Lower leg skin (tissue), 4 donors: ENCODE measurements at regions not wholly inside any gene's neighbourhood (a gene's known extent, or its start where the extent isn't known, plus 50 kb on each side); places are given as distances from the start of the nearest gene placed in this dataset.

Experiments
- DNase-seq, 2 donors: peaks; one replicate each; pipeline ENCODE4 v3.0.0-alpha.2; 2019; ENCODE audit warnings: low spot score in 2 of 2
- H3K4me3 ChIP-seq: fragments of 200-600 bp; sonication (generic); 2 replicates; pipeline ENCODE4 v1.5.1; 2017; ENCODE audit warnings: mild to moderate bottlenecking, low read depth; ENCODE audit not compliant: poor library complexity, severe bottlenecking
- POLR2A ChIP-seq, 2 donors: fragments of 450-650 bp; IDR thresholded peaks; one replicate each; pipeline ENCODE4 v1.6.1; 2016 to 2017; ENCODE audit warnings: antibody characterized with exemption in 2 of 2, mild to moderate bottlenecking in 1 of 2, moderate library complexity in 1 of 2
- WGBS, 2 donors: methylation state at CpG; one replicate each; pipeline ENCODE4 v1.1.5; 2018; 5-methylcytosine and 5-hydroxymethylcytosine counted together
- intact Hi-C: fragments of 100-400 bp; cut with DNase I; formaldehyde crosslinking; loops from one replicate; pipeline ENCODE4 v1.15.0; 2023; ENCODE audit warnings: low total_unique reads
- TF ChIP-seq, protein P1 (sequence below), 3 donors: fragments of 450-650 bp; IDR thresholded peaks; one replicate each; pipeline ENCODE4 v1.5.1; 2016; ENCODE audit warnings: antibody characterized with exemption in 3 of 3, mild to moderate bottlenecking in 3 of 3, moderate library complexity in 2 of 3

DNA sequence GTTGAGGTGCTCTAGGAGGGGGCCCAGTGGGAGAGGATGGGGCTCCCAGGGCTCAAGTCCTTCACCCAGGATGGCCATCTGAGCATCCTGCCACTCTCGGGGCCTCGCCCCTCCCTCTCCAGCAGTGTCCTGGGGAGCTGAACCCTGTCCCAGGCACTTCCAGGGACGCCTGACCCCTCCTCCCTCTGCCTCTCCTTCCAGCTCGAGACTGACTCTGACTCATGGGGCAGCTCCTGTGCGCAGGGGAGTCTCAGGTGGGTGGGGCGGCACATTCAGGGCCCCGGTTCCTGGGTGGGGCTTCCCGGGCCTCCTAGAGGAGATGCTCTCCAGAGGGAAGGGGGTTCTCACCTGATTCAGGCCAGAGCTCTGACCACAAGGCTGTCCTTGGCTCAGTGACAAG, 77.1 kb upstream of the IGLL5 start:
- WGBS, 2 donors = 52 to 79% methylated on average over 7 to 8 of the region's 8 CpGs
- DNase-seq = no peak
- intact Hi-C loops = no loop called here
- H3K4me3 ChIP-seq = no peak overlapping the region
- no peak for TF ChIP-seq POLR2A (IDR thresholded peaks at IDR 0.05)
- TF ChIP-seq, protein P1, sequence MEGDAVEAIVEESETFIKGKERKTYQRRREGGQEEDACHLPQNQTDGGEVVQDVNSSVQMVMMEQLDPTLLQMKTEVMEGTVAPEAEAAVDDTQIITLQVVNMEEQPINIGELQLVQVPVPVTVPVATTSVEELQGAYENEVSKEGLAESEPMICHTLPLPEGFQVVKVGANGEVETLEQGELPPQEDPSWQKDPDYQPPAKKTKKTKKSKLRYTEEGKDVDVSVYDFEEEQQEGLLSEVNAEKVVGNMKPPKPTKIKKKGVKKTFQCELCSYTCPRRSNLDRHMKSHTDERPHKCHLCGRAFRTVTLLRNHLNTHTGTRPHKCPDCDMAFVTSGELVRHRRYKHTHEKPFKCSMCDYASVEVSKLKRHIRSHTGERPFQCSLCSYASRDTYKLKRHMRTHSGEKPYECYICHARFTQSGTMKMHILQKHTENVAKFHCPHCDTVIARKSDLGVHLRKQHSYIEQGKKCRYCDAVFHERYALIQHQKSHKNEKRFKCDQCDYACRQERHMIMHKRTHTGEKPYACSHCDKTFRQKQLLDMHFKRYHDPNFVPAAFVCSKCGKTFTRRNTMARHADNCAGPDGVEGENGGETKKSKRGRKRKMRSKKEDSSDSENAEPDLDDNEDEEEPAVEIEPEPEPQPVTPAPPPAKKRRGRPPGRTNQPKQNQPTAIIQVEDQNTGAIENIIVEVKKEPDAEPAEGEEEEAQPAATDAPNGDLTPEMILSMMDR (IDR thresholded peaks at IDR 0.05) = no peak

DNA sequence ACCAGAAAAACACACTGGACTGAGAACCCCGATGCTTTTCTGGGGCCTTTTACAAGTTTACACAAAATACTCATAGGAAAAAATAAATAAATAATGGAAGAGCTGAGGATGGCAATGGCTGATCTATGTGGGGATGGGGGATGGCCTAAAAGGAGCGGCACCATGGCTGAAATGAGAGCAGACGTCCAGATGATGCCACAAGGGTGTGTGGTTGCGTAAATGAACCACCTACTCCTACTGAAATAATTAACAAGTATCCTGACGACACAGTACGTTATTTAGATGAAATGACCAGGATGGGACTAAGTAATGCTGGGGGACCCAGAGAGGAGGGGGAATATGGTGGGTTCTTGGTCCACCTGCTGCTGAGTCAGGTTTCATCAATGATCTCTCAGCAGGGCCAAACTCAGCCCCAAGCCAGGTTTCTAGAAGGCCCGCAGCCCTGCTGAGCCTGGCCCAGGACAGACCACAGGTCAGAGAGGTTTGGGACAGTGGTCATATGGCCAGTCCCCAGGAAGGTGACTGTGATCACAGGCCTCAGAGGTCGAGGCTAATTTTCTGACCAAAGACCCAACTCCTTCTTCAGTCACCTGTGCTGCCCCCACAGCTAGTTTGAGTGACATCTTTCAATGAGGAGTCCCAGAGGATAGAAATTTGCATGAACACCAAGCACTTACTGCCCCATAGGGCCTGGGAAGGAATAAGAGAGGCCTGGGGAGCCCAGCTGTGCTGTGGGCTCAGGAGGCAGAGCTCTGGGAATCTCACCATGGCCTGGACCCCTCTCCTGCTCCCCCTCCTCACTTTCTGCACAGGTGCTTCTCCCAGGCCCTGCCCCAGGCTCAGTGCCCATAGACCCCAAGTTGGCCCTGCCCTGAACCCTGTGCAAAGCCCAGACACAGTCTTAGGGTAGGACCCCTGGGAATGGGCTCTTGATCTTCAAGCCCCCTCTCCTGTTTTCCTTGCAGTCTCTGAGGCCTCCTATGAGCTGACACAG, 76.3 kb upstream of the IGLL5 start:
- WGBS, 2 donors = 81 to 88% methylated on average over 8 of the region's 8 CpGs
- DNase-seq = no peak
- H3K4me3 ChIP-seq = no peak overlapping the region
- intact Hi-C loops = no loop called here
- TF ChIP-seq POLR2A (IDR thresholded peaks at IDR 0.05) = no peak
- TF ChIP-seq, protein P1 (IDR thresholded peaks at IDR 0.05) = no peak

DNA sequence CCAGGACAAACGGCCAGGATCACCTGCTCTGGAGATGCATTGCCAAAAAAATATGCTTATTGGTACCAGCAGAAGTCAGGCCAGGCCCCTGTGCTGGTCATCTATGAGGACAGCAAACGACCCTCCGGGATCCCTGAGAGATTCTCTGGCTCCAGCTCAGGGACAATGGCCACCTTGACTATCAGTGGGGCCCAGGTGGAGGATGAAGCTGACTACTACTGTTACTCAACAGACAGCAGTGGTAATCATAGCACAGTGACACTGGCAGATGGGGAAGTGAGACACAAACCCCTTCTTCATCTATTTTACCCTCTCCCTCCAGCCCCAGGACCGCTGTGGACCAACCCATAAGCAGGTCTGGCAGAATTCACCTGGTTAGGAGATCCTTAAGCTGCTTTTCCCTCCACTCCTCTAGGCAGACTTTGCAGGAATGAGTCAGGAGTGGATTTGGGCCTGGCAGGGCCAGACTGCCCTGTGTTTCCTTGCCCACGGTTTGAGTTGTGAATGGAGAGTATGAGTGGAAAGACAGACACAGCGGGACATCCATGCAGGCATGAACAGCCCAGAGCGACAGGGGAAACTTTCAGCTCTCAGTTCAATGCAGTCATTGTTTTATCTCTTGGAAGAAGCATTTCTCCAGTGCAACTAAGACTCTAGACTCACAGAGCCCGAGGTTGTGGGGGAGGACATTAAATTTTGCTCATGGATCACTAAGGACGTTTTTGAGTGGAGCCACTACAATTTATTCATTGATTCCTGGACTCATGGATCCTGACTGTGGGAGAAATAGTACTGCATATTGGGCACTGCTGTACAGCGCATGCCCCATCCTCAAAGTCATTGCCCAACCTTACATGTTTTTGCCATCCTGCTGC, 75.3 kb upstream of the IGLL5 start:
- no peak for TF ChIP-seq POLR2A (IDR thresholded peaks at IDR 0.05)
- TF ChIP-seq, protein P1 (IDR thresholded peaks at IDR 0.05) = no peak
- 78 to 85% methylated on average over 10 of the region's 10 CpGs for WGBS, 2 donors
- intact Hi-C loops = no loop called here

DNA sequence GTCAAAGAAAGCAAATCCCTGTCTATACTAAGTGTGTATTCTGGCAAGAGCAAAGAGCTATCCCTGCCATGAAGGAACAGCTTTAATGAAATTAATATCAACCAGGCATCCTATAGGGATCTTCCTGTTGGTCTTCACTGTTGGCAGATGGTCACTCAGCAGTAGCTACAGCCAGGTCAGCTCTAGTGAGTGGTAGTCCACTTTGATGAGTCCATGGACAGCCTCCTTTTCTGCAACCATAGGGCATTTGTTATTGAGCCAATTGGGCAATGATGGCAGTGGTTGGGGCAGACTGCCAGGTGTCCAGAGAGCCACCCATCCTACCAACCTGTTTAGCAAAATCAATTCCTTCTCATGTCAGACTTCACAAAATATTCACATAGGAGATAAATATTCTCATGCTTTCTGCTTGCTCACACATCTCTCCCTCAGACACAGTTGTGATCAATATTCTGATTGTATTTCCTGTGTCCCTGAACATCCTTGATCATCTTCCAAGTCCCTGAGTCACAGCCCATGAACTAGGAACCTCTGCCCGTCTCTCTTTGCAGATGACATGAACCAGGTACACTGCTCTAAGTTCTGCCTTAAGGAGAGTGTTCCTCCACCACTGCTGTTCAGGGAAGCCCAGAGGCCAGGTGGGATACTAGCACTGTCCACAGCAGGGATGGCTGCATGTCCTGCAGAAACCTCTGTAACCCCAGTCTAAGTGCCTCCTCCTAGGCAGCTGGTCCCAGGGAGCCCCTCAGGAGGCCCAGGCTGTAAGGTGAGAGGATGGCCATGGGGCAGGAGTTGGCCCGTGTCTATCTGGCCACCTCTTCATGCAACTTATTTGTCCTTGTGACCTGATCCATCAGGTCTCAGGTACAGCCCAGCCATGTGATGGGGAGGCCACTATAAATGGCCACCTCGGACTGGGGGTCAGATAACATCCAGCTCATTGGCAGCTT, 74.2 kb upstream of the IGLL5 start:
- DNase-seq = no peak
- intact Hi-C loops = no loop called here
- TF ChIP-seq, protein P1 (IDR thresholded peaks at IDR 0.05) = no peak
- TF ChIP-seq POLR2A (IDR thresholded peaks at IDR 0.05) = no peak
- 33 to 65% methylated on average over 1 to 3 of the region's 3 CpGs for WGBS, 2 donors
- no peak overlapping the region for H3K4me3 ChIP-seq

More for the DNA sequence above, 75.3 kb upstream of the IGLL5 start:
- DNase-seq = no peak
- H3K4me3 ChIP-seq = no peak overlapping the region
